ENCODE measurements at regions not wholly inside any gene's neighbourhood (a gene's known extent, or its start where the extent isn't known, plus 50 kb on each side); places are given as distances from the start of the nearest gene placed in this dataset.
"Not testable (repeated sequence)": the region's sequence is repeated elsewhere in the genome, so short reads cannot be mapped to it uniquely, and the experiment has no call there.

GRCh38 chr9:94033383-94033782, 50.9 kb upstream of the PTPDC1 start:
- H3K36me3 Mint-ChIP-seq: peaks cover 3% of the 10 kb centered on the region
- DNase-seq: no peak
- H3K27me3 Mint-ChIP-seq: peaks cover 5% of the 10 kb centered on the region
- H3K27ac Mint-ChIP-seq: no peak overlapping the region
- H3K4me1 Mint-ChIP-seq: peaks cover 26% of the 10 kb centered on the region
- no peak overlapping the region for H3K4me3 Mint-ChIP-seq
- H3K9me3 Mint-ChIP-seq: no peaks in the 10 kb centered on the region

GRCh38 chr9:94031946-94032345, 52.3 kb upstream of the PTPDC1 start:
- no peak for DNase-seq
- no peaks in the 10 kb centered on the region for H3K9me3 Mint-ChIP-seq
- H3K4me1 Mint-ChIP-seq: peaks cover 26% of the 10 kb centered on the region
- peaks cover 3% of the 10 kb centered on the region for H3K36me3 Mint-ChIP-seq
- H3K4me3 Mint-ChIP-seq: no peak overlapping the region
- peaks cover 8% of the 10 kb centered on the region for H3K27me3 Mint-ChIP-seq
- H3K27ac Mint-ChIP-seq: no peak overlapping the region

DNA sequence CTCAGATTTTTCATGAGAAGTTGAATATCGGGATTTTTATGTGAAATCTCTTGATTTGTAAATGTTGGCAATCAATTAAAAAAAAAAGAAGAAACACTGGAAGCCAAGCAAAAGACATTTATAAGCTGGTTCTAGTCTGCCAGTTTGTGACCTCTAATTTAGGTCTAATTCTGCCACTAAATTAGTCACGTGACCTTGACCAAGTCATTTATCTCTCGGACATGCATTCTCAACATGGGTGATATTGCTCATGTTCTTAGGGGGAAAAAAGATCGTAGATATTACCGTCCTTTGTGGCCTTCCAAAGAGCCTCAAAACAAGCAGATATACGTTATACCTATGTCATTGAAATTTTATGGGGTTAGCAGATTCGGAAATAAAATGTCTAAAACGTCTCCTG, 52.9 kb upstream of the PTPDC1 start:
- H3K36me3 Mint-ChIP-seq: peaks cover 3% of the 10 kb centered on the region
- H3K9me3 Mint-ChIP-seq: no peaks in the 10 kb centered on the region
- H3K4me3 Mint-ChIP-seq: peak overlapping the region; percentile 97
- DNase-seq: no peak
- H3K27ac Mint-ChIP-seq: peak overlapping the region; percentile 25
- H3K4me1 Mint-ChIP-seq: peaks cover 26% of the 10 kb centered on the region
- H3K27me3 Mint-ChIP-seq: peaks cover 8% of the 10 kb centered on the region

GRCh38 chr9:94030318-94031179, 53.7 kb upstream of the PTPDC1 start:
- Mint-ChIP-seq H3K4me1 (peaks cover 24% of the 10 kb centered on the region), H3K27ac (peak overlapping the region; percentile 94), H3K27me3 (peaks cover 8% of the 10 kb centered on the region), H3K4me3 (peak overlapping the region; percentile 97), H3K9me3 (peaks cover 1% of the 10 kb centered on the region), H3K36me3 (peaks cover 3% of the 10 kb centered on the region)
- DNase-seq: peak; percentile 86

DNA sequence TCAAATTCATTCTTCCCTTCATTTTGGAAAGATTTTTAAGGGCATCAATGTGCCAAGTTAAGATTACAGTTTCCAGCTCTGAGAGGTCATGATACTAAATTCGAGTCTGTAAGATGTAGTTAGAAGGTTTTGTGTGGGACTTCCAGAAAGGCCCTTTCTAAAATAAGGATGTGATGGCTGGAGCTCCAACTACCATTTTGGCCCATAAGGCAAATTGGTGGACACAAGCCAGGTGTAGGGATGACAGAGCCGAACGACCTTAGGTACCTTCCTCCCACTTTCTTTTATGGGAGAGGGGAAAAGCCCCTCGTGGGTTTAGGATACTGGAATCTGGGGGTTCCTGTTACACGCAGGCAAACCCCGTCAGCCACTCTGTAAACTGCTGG, 54.3 kb upstream of the PTPDC1 start:
- Mint-ChIP-seq H3K4me3 (peak overlapping the region; percentile 97), H3K4me1 (peaks cover 21% of the 10 kb centered on the region), H3K27me3 (peaks cover 8% of the 10 kb centered on the region), H3K9me3 (peaks cover 5% of the 10 kb centered on the region), H3K27ac (peak overlapping the region; percentile 94), H3K36me3 (peaks cover 3% of the 10 kb centered on the region)
- no peak for DNase-seq

DNA sequence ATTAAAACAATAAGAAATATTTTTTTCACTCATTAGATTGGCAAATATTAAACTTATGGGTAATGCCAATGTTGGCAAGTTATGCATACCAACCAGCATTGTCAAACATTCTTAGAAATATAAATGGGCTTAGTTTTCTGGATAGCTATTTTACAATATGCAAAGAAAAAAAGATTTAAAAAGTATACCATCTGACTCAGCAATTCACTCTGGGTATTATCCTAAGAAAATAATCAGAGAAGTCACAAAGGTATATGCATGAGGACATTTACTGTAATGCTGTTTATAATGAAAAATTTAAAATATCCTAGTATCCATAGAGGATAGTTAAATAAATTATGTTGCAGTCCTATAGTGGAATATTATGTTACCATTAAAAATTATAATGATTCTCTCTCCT, 57.4 kb upstream of the PTPDC1 start:
- no peak overlapping the region for H3K27ac Mint-ChIP-seq
- peaks cover 16% of the 10 kb centered on the region for H3K4me1 Mint-ChIP-seq
- DNase-seq: no peak
- H3K36me3 Mint-ChIP-seq: peaks cover 3% of the 10 kb centered on the region
- peaks cover 7% of the 10 kb centered on the region for H3K9me3 Mint-ChIP-seq
- H3K27me3 Mint-ChIP-seq: peaks cover 8% of the 10 kb centered on the region
- H3K4me3 Mint-ChIP-seq: no peak overlapping the region

GRCh38 chr9:94022476-94022875, 61.8 kb upstream of the PTPDC1 start:
- H3K9me3 Mint-ChIP-seq, H3K4me3 Mint-ChIP-seq, H3K36me3 Mint-ChIP-seq, H3K4me1 Mint-ChIP-seq, H3K27ac Mint-ChIP-seq, DNase-seq, H3K27me3 Mint-ChIP-seq: not testable (repeated sequence)

GRCh38 chr9:94020836-94021235, 63.4 kb upstream of the PTPDC1 start:
- H3K27me3 Mint-ChIP-seq, DNase-seq, H3K27ac Mint-ChIP-seq, H3K9me3 Mint-ChIP-seq, H3K4me1 Mint-ChIP-seq, H3K4me3 Mint-ChIP-seq, H3K36me3 Mint-ChIP-seq: not testable (repeated sequence)

GRCh38 chr9:94018628-94019027, 63.5 kb upstream of the BARX1 start:
- peaks cover 2% of the 10 kb centered on the region for H3K9me3 Mint-ChIP-seq
- no peak overlapping the region for H3K27ac Mint-ChIP-seq
- H3K27me3 Mint-ChIP-seq: no peaks in the 10 kb centered on the region
- DNase-seq: no peak
- H3K4me1 Mint-ChIP-seq: peaks cover 2% of the 10 kb centered on the region
- no peaks in the 10 kb centered on the region for H3K36me3 Mint-ChIP-seq
- H3K4me3 Mint-ChIP-seq: no peak overlapping the region

GRCh38 chr9:94017939-94018531, 62.9 kb upstream of the BARX1 start:
- DNase-seq: no peak
- Mint-ChIP-seq H3K27me3 (no peaks in the 10 kb centered on the region), H3K36me3 (no peaks in the 10 kb centered on the region), H3K4me3 (no peak overlapping the region), H3K4me1 (peaks cover 4% of the 10 kb centered on the region), H3K9me3 (peaks cover 2% of the 10 kb centered on the region), H3K27ac (no peak overlapping the region)

DNA sequence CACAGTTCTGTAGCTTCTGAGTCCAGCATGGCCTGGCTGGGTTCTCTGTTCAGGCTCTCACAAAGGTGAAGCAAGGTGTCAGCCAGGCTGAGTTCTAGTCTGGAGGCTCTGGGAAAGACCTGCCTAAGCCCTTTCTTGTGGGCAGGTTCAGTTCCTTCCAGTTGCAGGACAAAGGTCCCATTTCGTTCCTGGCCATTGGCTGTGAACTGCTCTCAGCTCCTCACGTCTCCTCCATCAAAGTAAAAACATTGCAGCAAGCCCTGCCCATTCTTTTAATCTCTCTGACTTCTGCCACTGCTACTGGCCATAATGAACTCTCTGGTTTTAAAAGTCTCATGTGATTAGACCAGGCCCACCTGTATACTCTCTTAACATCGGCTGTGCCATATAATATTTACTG, 61.6 kb upstream of the BARX1 start:
- no peaks in the 10 kb centered on the region for H3K36me3 Mint-ChIP-seq
- no peaks in the 10 kb centered on the region for H3K27me3 Mint-ChIP-seq
- H3K27ac Mint-ChIP-seq: no peak overlapping the region
- H3K4me1 Mint-ChIP-seq: peaks cover 4% of the 10 kb centered on the region
- peaks cover 2% of the 10 kb centered on the region for H3K9me3 Mint-ChIP-seq
- no peak for DNase-seq
- no peak overlapping the region for H3K4me3 Mint-ChIP-seq

- no peaks in the 10 kb centered on the region for H3K27me3 Mint-ChIP-seq
- peaks cover 10% of the 10 kb centered on the region for H3K4me1 Mint-ChIP-seq
- no peak for DNase-seq
- no peak overlapping the region for H3K4me3 Mint-ChIP-seq
- no peaks in the 10 kb centered on the region for H3K9me3 Mint-ChIP-seq
- no peaks in the 10 kb centered on the region for H3K36me3 Mint-ChIP-seq
- H3K27ac Mint-ChIP-seq: no peak overlapping the region
These were observed 59.8 kb upstream of the BARX1 start for GRCh38 chr9:94014920-94015319.

DNA sequence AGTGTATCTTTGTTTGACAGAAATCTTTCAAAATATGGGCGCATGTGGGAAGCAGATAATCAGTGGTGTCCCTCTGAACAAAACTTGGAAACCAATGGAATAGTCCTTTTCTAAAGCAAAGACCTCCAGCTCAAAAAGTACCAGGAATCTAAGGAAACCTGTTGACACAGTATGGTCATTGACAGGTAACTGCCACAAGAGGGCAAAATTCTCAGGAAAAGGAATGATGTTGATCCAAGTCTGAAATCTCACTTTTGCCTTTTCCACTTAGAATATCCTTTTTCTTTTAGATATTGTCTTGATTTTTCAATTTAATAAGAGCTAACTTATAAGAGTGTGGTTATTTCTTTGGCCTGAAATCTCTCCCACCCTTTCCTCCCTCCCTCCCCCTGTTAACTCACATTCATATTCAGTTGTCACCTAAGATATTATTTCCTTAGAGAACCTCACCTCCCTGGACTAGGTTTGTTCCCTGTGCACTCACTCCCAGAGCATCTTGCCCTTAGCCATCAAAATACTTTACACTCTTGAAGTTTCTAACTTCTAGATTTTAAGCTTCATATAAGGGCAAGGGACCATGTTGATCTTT, 59.0 kb upstream of the BARX1 start:
- H3K36me3 Mint-ChIP-seq: no peaks in the 10 kb centered on the region
- H3K9me3 Mint-ChIP-seq: no peaks in the 10 kb centered on the region
- H3K4me3 Mint-ChIP-seq: no peak overlapping the region
- no peak for DNase-seq
- H3K27me3 Mint-ChIP-seq: no peaks in the 10 kb centered on the region
- no peak overlapping the region for H3K27ac Mint-ChIP-seq
- H3K4me1 Mint-ChIP-seq: peaks cover 10% of the 10 kb centered on the region

- Mint-ChIP-seq H3K27me3 (no peaks in the 10 kb centered on the region), H3K4me1 (peaks cover 10% of the 10 kb centered on the region), H3K27ac (no peak overlapping the region), H3K4me3 (no peak overlapping the region), H3K9me3 (no peaks in the 10 kb centered on the region), H3K36me3 (no peaks in the 10 kb centered on the region)
- DNase-seq: no peak
These were observed 55.9 kb upstream of the BARX1 start for GRCh38 chr9:94010980-94011533.

- Mint-ChIP-seq H3K36me3 (no peaks in the 10 kb centered on the region), H3K4me3 (no peak overlapping the region)
These were observed 50.2 kb upstream of the BARX1 start for GRCh38 chr9:94005272-94005901.

More at GRCh38 chr9:94005272-94005901, 50.2 kb upstream of the BARX1 start:
- Mint-ChIP-seq H3K27ac (no peak overlapping the region), H3K9me3 (no peaks in the 10 kb centered on the region), H3K27me3 (peaks cover 3% of the 10 kb centered on the region), H3K4me1 (no peaks in the 10 kb centered on the region)
- DNase-seq: no peak

Data from activated naive CD8-positive, alpha-beta T cell treated with anti-CD3 and anti-CD28 coated beads for 36 hours (primary cell).